Astrocyte (in vitro differentiated cells and primary cell): ENCODE measurements at regions not wholly inside any gene's neighbourhood (a gene's known extent, or its start where the extent isn't known, plus 50 kb on each side); places are given as distances from the start of the nearest gene placed in this dataset.

Experiments used
- EZH2 ChIP-seq: IDR thresholded peaks from 2 replicates; pipeline ENCODE4 v1.6.1; 2012; ENCODE audit warnings: mild to moderate bottlenecking, low read length, inconsistent platforms; ENCODE audit not compliant: insufficient read depth
- TF ChIP-seq, protein P1 (sequence below): IDR thresholded peaks from 2 replicates; pipeline ENCODE4 v1.5.1; 2011; ENCODE audit warnings: low read depth, mild to moderate bottlenecking, inconsistent platforms, low read length, moderate library complexity; ENCODE audit not compliant: insufficient read depth

DNA sequence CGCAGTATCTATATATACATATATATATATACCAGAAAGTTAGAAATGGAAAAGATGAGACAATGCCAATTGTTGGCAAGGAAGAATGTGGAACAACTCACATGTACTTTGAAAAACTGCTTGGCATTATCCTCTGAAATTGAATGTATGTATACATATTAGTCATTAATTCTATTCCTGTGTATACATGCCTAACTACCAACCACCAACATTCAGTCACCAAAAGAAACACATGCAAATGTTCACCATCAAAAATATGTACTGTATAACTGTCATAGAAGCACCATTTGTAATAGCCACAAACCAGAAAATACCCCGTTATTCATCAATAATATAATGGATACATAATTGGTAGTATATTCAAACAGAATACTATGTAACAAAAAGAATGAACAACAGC, 330.2 kb upstream of the GRAMD2B start:
- no peak for TF ChIP-seq EZH2
- TF ChIP-seq, protein P1, sequence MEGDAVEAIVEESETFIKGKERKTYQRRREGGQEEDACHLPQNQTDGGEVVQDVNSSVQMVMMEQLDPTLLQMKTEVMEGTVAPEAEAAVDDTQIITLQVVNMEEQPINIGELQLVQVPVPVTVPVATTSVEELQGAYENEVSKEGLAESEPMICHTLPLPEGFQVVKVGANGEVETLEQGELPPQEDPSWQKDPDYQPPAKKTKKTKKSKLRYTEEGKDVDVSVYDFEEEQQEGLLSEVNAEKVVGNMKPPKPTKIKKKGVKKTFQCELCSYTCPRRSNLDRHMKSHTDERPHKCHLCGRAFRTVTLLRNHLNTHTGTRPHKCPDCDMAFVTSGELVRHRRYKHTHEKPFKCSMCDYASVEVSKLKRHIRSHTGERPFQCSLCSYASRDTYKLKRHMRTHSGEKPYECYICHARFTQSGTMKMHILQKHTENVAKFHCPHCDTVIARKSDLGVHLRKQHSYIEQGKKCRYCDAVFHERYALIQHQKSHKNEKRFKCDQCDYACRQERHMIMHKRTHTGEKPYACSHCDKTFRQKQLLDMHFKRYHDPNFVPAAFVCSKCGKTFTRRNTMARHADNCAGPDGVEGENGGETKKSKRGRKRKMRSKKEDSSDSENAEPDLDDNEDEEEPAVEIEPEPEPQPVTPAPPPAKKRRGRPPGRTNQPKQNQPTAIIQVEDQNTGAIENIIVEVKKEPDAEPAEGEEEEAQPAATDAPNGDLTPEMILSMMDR, result no peak
